SK-N-SH (cell line): ENCODE measurements at regions not wholly inside any gene's neighbourhood (a gene's known extent, or its start where the extent isn't known, plus 50 kb on each side); places are given as distances from the start of the nearest gene placed in this dataset.
A peak's percentile ranks its signal among the peaks of the same experiment; 100 is the strongest.

Source experiments
- CTCF ChIA-PET: fragments of 300-600, 350-600 bp; formaldehyde crosslinking; extraction: SDS; loops from one replicate; lab custom pipeline; 2021; lab: Yijun Ruan, JAX
- POLR2A ChIA-PET: fragments of 350-600 bp; sonication (Branson Sonifier 250); formaldehyde crosslinking; extraction: SDS; loops from one replicate; lab custom pipeline; 2020; ENCODE audit warnings: antibody characterized with exemption, inconsistent platforms; lab: Yijun Ruan, JAX
- DNase-seq: peaks from one replicate; pipeline ENCODE4 v3.0.0; 2012
- H2AFZ ChIP-seq: fragments of 200-600 bp; sonication (generic); 2 replicates; pipeline ENCODE4 v1.8.1; 2016; ENCODE audit warnings: antibody characterized with exemption, mild to moderate bottlenecking, low read depth
- H3F3A ChIP-seq: fragments of 200-600 bp; sonication (generic); replicated peaks from 2 replicates; pipeline ENCODE3; 2016; ENCODE audit warnings: antibody characterized with exemption, mild to moderate bottlenecking; ENCODE audit not compliant: insufficient read depth
- H3K27ac ChIP-seq, 2 experiments: fragments of 200-500 bp in 1 of 2; fragments of 200-600 bp in 1 of 2; sonication (Bioruptor generic) in 1 of 2; sonication (generic), shearing (Covaris generic) in 1 of 2; 2 replicates each; pipeline versions ENCODE4 v1.5.1 to v1.6.1; 2014 to 2016; ENCODE audit warnings: low read depth in 2 of 2, inconsistent platforms in 1 of 2, low read length in 1 of 2, mild to moderate bottlenecking in 1 of 2, mixed read lengths in 1 of 2
- H3K27me3 ChIP-seq: fragments of 200-600 bp; sonication (generic), shearing (Covaris generic); 2 replicates; pipeline ENCODE4 v1.6.1; 2016; ENCODE audit warnings: mixed run types; ENCODE audit not compliant: insufficient read depth
- H3K36me3 ChIP-seq, 2 experiments: fragments of 200-500 bp in 1 of 2; fragments of 200-600 bp in 1 of 2; sonication (Bioruptor generic) in 1 of 2; sonication (generic) in 1 of 2; replicated peaks in 1 of 2; 2 replicates each; pipeline versions ENCODE3 to v1.5.1; 2014 to 2016; ENCODE audit warnings: low read length in 1 of 2, mild to moderate bottlenecking in 1 of 2; ENCODE audit not compliant: insufficient read depth in 2 of 2, control insufficient read depth in 1 of 2
- H3K4me1 ChIP-seq, 2 experiments: fragments of 200-500 bp in 1 of 2; fragments of 200-600 bp in 1 of 2; sonication (Bioruptor generic) in 1 of 2; sonication (generic), shearing (Covaris generic) in 1 of 2; 2 replicates each; pipeline versions ENCODE4 v1.5.1 to v1.6.1; 2014 to 2016; ENCODE audit warnings: low read depth in 1 of 2, low read length in 1 of 2, mixed run types in 1 of 2; ENCODE audit not compliant: insufficient read depth in 2 of 2, control insufficient read depth in 1 of 2
- H3K4me2 ChIP-seq: fragments of 200-600 bp; sonication (generic), shearing (Covaris generic); 2 replicates; pipeline ENCODE4 v1.6.1; 2017; ENCODE audit warnings: mixed run types
- H3K4me3 ChIP-seq, 2 experiments: fragments of 200-500 bp in 1 of 2; fragments of 200-600 bp in 1 of 2; sonication (Bioruptor generic) in 1 of 2; sonication (generic), shearing (Covaris generic) in 1 of 2; 2 replicates each; pipeline versions ENCODE4 v1.5.1 to v1.8.1; 2014 to 2016; ENCODE audit warnings: low read depth in 2 of 2, inconsistent platforms in 1 of 2, low read length in 1 of 2, mild to moderate bottlenecking in 1 of 2, mixed read lengths in 1 of 2, moderate library complexity in 1 of 2
- H3K79me2 ChIP-seq: fragments of 200-600 bp; sonication (generic); 2 replicates; pipeline ENCODE4 v1.8.1; 2017; ENCODE audit warnings: mild to moderate bottlenecking; ENCODE audit not compliant: insufficient read depth
- H3K9ac ChIP-seq: fragments of 200-600 bp; sonication (generic); 2 replicates; pipeline ENCODE4 v1.6.1; 2017; ENCODE audit warnings: mixed run types
- H3K9me2 ChIP-seq: fragments of 200-600 bp; sonication (generic); 2 replicates; pipeline ENCODE4 v1.6.1; 2017; ENCODE audit warnings: mixed run types
- H3K9me3 ChIP-seq: fragments of 200-600 bp; sonication (generic); 2 replicates; pipeline ENCODE4 v1.6.1; 2017; ENCODE audit warnings: mixed run types, mild to moderate bottlenecking, moderate library complexity
- H4K20me1 ChIP-seq: fragments of 200-600 bp; sonication (generic); 2 replicates; pipeline ENCODE4 v1.6.1; 2017; ENCODE audit warnings: mild to moderate bottlenecking, mixed run types; ENCODE audit not compliant: insufficient read depth
- CHD2 ChIP-seq: fragments of 150-350 bp; IDR thresholded peaks from 2 replicates; pipeline ENCODE4 v1.6.1; 2018; ENCODE audit warnings: low read length; ENCODE audit not compliant: partially characterized antibody
- CTCF ChIP-seq: fragments of 200-600 bp; sonication (generic); IDR thresholded peaks from 2 replicates; pipeline ENCODE4 v1.6.1; 2017; ENCODE audit warnings: antibody characterized with exemption, mild to moderate bottlenecking, moderate library complexity
- EZH2phosphoT487 ChIP-seq: fragments of 200-600 bp; sonication (generic); IDR thresholded peaks from 2 replicates; pipeline ENCODE4 v1.6.1; 2017; ENCODE audit warnings: low read depth, mixed run types, mild to moderate bottlenecking, antibody characterized with exemption, moderate library complexity, borderline replicate concordance
- FOXM1 ChIP-seq: IDR thresholded peaks from 2 replicates; pipeline ENCODE4 v1.4.0; 2012; ENCODE audit warnings: low read depth, mild to moderate bottlenecking
- JUND ChIP-seq: IDR thresholded peaks from 2 replicates; pipeline ENCODE4 v1.4.0; 2012
- PBX3 ChIP-seq: IDR thresholded peaks from 2 replicates; pipeline ENCODE4; 2012
- RAD21 ChIP-seq: IDR thresholded peaks from 2 replicates; pipeline ENCODE4 v1.6.1; 2012; ENCODE audit warnings: mild to moderate bottlenecking, low read length
- RCOR1 ChIP-seq: fragments of 150-350 bp; IDR thresholded peaks from 2 replicates; pipeline ENCODE4 v1.6.1; 2017; ENCODE audit warnings: antibody characterized with exemption, low read length
- REST ChIP-seq: IDR thresholded peaks from 2 replicates; pipeline ENCODE4 v1.6.1; 2012; ENCODE audit warnings: mild to moderate bottlenecking, low read depth, low read length, moderate library complexity
- TCF12 ChIP-seq: IDR thresholded peaks from 2 replicates; pipeline ENCODE4 v1.4.0; 2012
- TEAD4 ChIP-seq: IDR thresholded peaks from 2 replicates; pipeline ENCODE4 v1.4.0; 2012; ENCODE audit warnings: mild to moderate bottlenecking, borderline replicate concordance; ENCODE audit not compliant: insufficient read depth
- YY1 ChIP-seq: IDR thresholded peaks from 2 replicates; pipeline ENCODE4 v1.4.0; 2012; ENCODE audit warnings: low read depth, mild to moderate bottlenecking
- ZBTB33 ChIP-seq: IDR thresholded peaks from 2 replicates; pipeline ENCODE4 v1.4.0; 2012; ENCODE audit warnings: low read depth, borderline replicate concordance
- WGBS: methylation state at CpG from one replicate; pipeline ENCODE4 v1.1.6; 2017; ENCODE audit warnings: low lambda C conversion rate; 5-methylcytosine and 5-hydroxymethylcytosine counted together

- Histone ChIP-seq H3K27ac (no peak overlapping the region), H3K9me2 (no peaks in the 10 kb centered on the region), H3K9ac (no peak overlapping the region), H2AFZ (no peak overlapping the region), H3K4me2 (no peak overlapping the region), H3K4me1 (peaks cover 0 to 11% of the 10 kb centered on the region in 2 experiments; a peak in 1 of 4 replicates)
- 23% methylated on average over 6 of the region's 6 CpGs for WGBS
- POLR2A ChIA-PET, result no interaction called here
- TF ChIP-seq EZH2phosphoT487 (no peak), ZBTB33 (no peak), RCOR1 (no peak), FOXM1 (no peak), JUND (no peak), CTCF (no peak), YY1 (no peak), TCF12 (no peak), CHD2 (no peak), PBX3 (no peak), RAD21 (no peak)
- TF ChIP-seq, all 33 proteins: peak for 0
- H4K20me1 ChIP-seq, result no peaks in the 10 kb centered on the region
- H3K36me3 ChIP-seq, result no peaks in the 10 kb centered on the region
- no peak for DNase-seq
- no peaks in the 10 kb centered on the region for H3K9me3 ChIP-seq
- CTCF ChIA-PET, result no interaction called here
- H3K27me3 ChIP-seq, result no peaks in the 10 kb centered on the region
- no peak overlapping the region for H3K4me3 ChIP-seq
- H3K79me2 ChIP-seq, result no peaks in the 10 kb centered on the region
- no peaks in the 10 kb centered on the region for H3F3A ChIP-seq
Observed at GRCh38 chr22:48644997-48645396, 1182.7 kb downstream of the BRD1 start.

GRCh38 chr22:48644108-48644507, 1183.6 kb downstream of the BRD1 start:
- no peaks in the 10 kb centered on the region for H3K9me2 ChIP-seq
- ChIA-PET CTCF (interaction anchor here (0.6 kb wide), 1 partner anchor 70 kb away, joined by 3 read pairs; no protein-coding TSS in a partner anchor), POLR2A (no interaction called here)
- H3K79me2 ChIP-seq, result no peaks in the 10 kb centered on the region
- no peaks in the 10 kb centered on the region for H3K27me3 ChIP-seq
- no peak overlapping the region for H3K9ac ChIP-seq
- no peaks in the 10 kb centered on the region for H3K36me3 ChIP-seq
- H3K4me1 ChIP-seq, result peaks cover 0 to 18% of the 10 kb centered on the region in 2 experiments; a peak in 1 of 4 replicates
- no peak overlapping the region for H3K27ac ChIP-seq
- WGBS, result 30% methylated on average over 8 of the region's 9 CpGs
- no peak overlapping the region for H2AFZ ChIP-seq
- TF ChIP-seq TEAD4, result no peak
- peak; percentile 90 for TF ChIP-seq REST
- no peak for DNase-seq
- no peak overlapping the region for H3K4me2 ChIP-seq
- H3K4me3 ChIP-seq, result no peak overlapping the region
- no peaks in the 10 kb centered on the region for H3K9me3 ChIP-seq
- H4K20me1 ChIP-seq, result no peaks in the 10 kb centered on the region
- H3F3A ChIP-seq, result no peaks in the 10 kb centered on the region
